ENCODE measurements at regions not wholly inside any gene's neighbourhood (a gene's known extent, or its start where the extent isn't known, plus 50 kb on each side); places are given as distances from the start of the nearest gene placed in this dataset.
A peak's percentile ranks its signal among the peaks of the same experiment; 100 is the strongest.

DNA sequence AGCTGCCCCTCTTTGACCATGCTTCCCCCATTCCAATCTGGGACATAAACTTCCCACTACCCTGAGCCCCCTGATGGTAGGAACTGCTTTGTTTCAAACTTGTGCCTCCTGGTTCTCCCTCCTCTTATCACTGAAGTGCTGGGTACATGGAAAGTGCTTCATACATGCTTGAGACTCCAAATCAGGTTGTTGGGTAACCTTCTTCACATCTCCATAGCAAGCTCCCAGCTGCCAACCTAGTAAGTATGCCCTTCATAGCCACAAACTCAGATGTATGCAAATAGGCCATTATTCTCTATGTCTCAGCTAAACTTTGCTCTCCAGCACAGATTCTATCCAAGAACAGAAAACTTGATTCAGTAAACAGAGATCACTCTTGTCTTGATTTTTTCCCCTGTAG lies 310.6 kb upstream of the IRX3 start:
- ATAC-seq (no peak), DNase-seq (ENCODE audit: missing footprints) (no peak)
- intact Hi-C loops (cut with DNase I) = no loop called here

GRCh38 chr16:54595621-54596020 lies 309.0 kb upstream of the IRX3 start:
- ATAC-seq (no peak), DNase-seq (ENCODE audit: missing footprints) (no peak)
- intact Hi-C loops (cut with DNase I) = no loop called here

DNA sequence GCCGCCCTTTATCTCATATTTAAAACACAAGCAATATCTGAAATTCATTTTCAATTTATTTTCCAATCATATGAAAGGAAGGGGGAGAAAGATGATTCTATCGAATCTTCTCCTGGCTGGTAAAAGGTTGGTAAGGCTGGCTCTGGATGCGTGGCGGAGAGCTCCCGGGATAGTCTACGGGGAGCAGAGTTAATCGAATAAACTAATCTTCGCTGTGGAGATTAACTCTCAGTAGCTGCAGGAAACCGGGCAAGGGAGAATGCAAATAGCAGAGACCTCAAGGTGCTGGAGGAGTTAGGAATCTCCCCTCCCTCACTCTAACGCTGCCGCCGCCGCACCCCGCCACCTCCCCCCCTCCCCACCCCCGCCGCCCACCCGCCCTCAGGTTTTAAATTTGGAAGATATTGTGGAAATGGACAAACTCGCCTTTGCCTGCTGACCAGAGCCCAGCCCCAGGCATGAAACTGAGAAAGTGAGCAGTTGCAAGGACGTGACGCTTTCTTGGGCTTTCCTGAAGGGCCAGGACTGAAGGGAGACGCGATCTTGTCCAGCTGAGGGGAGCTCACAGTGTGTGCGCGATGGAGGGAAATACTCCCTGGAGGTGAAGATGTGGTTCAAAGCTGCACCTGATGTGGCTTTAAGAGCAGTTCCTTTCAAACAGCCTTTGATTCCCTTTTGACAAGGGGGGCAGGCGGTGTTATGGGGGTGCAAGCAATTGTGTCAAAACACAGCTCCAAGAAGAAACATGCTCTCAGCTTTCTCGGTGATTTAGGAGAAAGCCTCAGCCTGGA lies 308.2 kb upstream of the IRX3 start:
- no peak for ATAC-seq
- intact Hi-C loops (cut with DNase I) = no loop called here

GRCh38 chr16:54591816-54592246 lies 305.2 kb upstream of the IRX3 start:
- intact Hi-C loops (cut with DNase I) = no loop called here
- no peak for ATAC-seq
- no peak for DNase-seq (ENCODE audit: missing footprints)

More for the DNA sequence above, 308.2 kb upstream of the IRX3 start:
- no peak for DNase-seq (ENCODE audit: missing footprints)

GRCh38 chr16:54590836-54591235 lies 304.2 kb upstream of the IRX3 start:
- ATAC-seq = no peak
- no peak for DNase-seq (ENCODE audit: missing footprints)
- intact Hi-C loops (cut with DNase I) = no loop called here

- intact Hi-C loops (cut with DNase I) = no loop called here
- DNase-seq (ENCODE audit: missing footprints) (no peak), ATAC-seq (no peak)
Measured at GRCh38 chr16:54589326-54589725, 302.7 kb upstream of the IRX3 start.

- intact Hi-C loops (cut with DNase I) = no loop called here
- ATAC-seq = no peak
- no peak for DNase-seq (ENCODE audit: missing footprints)
Measured at GRCh38 chr16:54588026-54588425, 301.4 kb upstream of the IRX3 start.

DNA sequence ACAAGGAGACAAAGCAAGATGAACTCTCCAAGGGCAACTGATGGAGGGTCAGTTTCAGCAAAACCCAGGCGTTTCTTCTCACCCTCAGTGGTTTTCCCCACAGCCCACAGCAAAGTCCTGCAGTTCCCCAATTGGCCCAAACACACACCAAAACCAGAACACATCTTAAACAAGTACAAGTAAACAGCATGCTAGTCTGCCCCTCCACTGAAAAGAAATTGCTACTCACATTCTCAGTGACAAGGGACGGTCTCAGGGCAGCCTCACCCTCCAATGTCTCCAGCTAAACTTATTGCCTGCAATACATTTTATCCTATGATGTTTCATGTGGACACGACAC lies 300.6 kb upstream of the IRX3 start:
- ATAC-seq (no peak), DNase-seq (ENCODE audit: missing footprints) (no peak)
- intact Hi-C loops (cut with DNase I) = no loop called here

DNA sequence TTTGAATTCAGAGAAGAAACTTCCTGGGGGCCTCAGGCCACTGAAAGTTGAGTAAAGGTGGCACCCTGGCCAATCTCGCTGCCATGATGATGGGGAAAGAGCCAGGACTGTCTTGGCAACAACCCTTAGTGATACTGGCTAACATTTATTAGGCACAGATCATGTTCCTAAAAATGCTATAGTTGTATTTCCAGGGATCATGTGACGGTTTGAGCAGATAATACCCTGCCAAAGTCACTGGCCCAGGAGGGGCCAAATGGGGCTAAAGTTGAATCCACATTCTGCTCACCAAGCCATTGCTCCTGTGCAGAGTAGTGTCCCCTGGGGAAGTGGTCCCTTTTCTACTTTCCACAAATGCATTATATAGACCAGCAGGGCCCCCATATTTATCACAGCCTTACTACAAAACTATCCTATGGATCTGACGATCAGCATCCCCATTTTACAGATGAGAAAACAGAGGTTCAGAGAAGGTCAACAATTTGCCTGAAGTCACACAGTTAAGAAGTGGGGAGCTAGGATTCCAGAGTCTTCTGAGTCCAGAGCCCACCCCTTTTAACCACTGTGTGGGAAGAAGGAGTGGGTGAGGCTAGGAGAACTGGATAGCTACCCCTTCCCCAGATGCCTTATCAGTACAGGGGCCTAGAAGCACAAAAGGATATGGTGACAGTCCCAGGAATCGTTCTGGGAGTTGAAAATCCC lies 300.0 kb upstream of the IRX3 start:
- ATAC-seq = peak; percentile 26
- no peak for DNase-seq (ENCODE audit: missing footprints)
- intact Hi-C loops (cut with DNase I) = no loop called here

- ATAC-seq (no peak), DNase-seq (ENCODE audit: missing footprints) (no peak)
- intact Hi-C loops (cut with DNase I) = no loop called here
Measured at GRCh38 chr16:54585998-54586340, 299.4 kb upstream of the IRX3 start.

- intact Hi-C loops (cut with DNase I) = no loop called here
- DNase-seq (ENCODE audit: missing footprints) = no peak
- ATAC-seq = no peak
Measured at GRCh38 chr16:54585094-54585997, 298.8 kb upstream of the IRX3 start.

DNA sequence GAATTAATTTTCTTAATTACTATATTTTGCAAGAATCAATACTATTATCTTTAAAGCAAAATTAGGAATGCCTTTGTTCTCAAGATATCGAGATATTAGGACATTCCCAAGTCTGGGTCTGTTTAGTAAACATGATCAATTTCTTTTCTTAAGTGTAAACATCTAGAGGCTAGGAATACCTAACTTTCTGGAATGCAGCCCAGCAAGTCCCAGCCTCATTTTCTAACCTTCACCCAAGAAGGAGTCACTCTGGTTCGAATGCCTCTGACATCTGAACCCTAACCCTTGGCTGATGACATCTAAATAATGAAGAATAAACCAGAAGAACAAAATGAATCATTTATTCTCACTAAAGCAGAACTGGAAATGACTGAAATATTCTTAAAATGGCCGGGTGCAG lies 297.5 kb upstream of the IRX3 start:
- intact Hi-C loops (cut with DNase I) = no loop called here
- ATAC-seq = no peak

DNA sequence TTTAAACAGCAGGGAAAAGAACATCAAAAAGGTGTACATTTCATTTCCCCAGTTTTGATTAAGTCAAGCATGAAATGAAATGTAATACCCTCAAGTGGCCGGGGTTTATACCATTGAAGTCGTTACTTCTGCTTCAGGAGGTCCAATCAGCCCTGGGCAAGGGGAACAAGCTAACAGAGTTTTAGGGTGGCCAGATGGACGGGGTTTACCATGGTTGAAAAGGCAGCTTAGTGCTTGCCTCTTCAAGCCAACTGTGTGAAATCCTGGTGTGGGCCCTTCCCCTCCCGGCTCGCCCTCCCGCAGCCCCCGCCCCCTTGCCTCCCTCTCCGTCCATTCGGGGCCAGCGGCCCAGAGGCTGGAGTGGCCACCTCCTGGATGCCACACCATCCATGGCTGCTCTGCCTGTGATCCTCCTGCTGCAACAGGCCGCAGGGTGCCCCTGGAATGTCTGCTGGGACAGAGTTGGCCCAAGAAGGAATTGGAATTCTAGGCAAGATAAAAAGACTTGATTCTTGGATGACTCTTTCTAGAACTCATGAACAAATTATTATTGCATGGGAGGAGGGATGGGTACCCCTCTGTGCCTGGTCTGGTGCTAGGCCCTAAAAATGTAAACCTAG lies 296.2 kb upstream of the IRX3 start:
- ATAC-seq = no peak
- intact Hi-C loops (cut with DNase I) = no loop called here
- no peak for DNase-seq (ENCODE audit: missing footprints)

More for the DNA sequence above, 297.5 kb upstream of the IRX3 start:
- DNase-seq (ENCODE audit: missing footprints) = no peak

- DNase-seq (ENCODE audit: missing footprints) (no peak), ATAC-seq (no peak)
- intact Hi-C loops (cut with DNase I) = no loop called here
Measured at GRCh38 chr16:54579106-54579728, 292.6 kb upstream of the IRX3 start.

DNA sequence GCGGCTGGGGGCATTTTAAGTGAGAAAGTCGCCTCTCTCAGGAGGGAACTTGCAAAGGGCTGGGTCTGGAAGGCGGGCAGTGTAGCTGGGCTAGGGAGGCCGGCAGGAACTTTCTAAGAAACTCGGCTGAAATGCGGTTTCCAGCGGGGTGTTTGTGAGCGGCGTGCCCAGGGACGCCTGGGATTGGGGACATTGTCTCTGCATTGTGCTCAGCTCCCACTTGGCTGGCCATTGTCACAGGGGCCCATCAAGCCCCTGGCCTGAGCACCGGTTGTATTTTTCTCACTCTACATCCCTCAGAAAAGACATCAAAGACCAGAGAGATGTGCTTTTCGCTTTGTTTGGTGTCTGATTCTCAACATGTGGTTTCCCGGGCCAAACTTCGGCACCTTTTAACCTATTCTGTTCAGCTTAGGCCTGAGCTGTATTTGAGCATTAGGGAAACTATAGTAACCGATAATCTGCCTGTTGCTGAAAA lies 291.1 kb upstream of the IRX3 start:
- intact Hi-C loops (cut with DNase I) = no loop called here
- ATAC-seq (no peak), DNase-seq (ENCODE audit: missing footprints) (no peak)

DNA sequence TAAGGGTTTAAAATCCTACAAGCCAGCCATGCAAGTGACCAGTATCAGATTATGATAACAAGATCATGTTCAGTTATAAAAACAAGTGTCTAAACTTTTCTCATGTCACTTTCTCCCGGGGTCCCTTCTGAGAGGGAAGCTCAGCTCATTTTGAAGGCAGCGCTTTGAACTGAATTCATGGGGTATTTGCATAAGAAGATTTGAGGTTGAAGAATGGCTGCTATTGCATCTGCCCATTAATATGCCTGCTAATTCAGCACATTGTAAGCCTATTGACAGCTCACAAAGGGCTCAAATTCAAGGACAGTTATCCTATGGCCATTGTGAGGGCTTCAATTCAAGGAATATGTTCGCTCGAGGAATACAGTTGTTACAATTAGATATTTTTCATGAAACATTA lies 290.2 kb upstream of the IRX3 start:
- no peak for DNase-seq (ENCODE audit: missing footprints)
- no peak for ATAC-seq
- intact Hi-C loops (cut with DNase I) = no loop called here

GRCh38 chr16:54568906-54569807 lies 282.6 kb upstream of the IRX3 start:
- ATAC-seq = peak; percentile 20
- DNase-seq (ENCODE audit: missing footprints) = no peak
- intact Hi-C loops (cut with DNase I) = no loop called here

DNA sequence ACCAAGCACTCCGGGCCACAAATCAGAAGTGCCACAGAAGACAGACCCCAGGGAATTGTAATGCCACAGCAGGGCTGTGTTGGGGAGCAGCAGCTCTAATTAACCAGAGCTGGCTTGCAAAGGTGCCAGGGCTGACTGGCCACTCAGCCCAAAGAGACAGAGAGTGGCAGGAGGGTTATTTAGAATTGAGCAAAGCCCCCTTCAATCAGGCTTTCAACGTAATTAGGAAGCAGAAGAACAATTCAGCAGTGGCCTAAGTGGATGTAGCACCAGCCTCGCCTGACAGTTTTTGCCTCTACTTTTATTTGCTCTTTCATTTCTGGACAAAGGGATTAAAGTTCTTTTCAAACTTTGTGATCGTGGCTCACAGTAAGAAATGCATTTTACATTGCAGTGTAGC lies 278.3 kb upstream of the IRX3 start:
- intact Hi-C loops (cut with DNase I) = no loop called here
- DNase-seq (ENCODE audit: missing footprints) (no peak), ATAC-seq (no peak)

Data from Right ventricle myocardium inferior (tissue), 1 donor.